ENCODE measurements at regions not wholly inside any gene's neighbourhood (a gene's known extent, or its start where the extent isn't known, plus 50 kb on each side); places are given as distances from the start of the nearest gene placed in this dataset.
A peak's percentile ranks its signal among the peaks of the same experiment; 100 is the strongest.

- Histone ChIP-seq H3K4me3 (ENCODE audit: low read length) (no peak overlapping the region), H3K9me3 (ENCODE audit: control insufficient read depth in 1 of 2, insufficient read depth in 1 of 2, low read length in 2 of 2) (no peaks in the 10 kb centered on the region), H3K4me1 (ENCODE audit: insufficient read depth, low read length) (no peaks in the 10 kb centered on the region), H3K27ac (ENCODE audit: low read depth in 1 of 2, low read length in 2 of 2) (no peak overlapping the region), H3K27me3 (ENCODE audit: control insufficient read depth in 1 of 2, insufficient read depth in 2 of 2, low read length in 2 of 2) (no peaks in the 10 kb centered on the region), H3K36me3 (ENCODE audit: insufficient read depth, low read length) (no peaks in the 10 kb centered on the region)
- peaks cover 10% of the 10 kb centered on the region for H3K27me3 Mint-ChIP-seq
- no peaks in the 10 kb centered on the region for H3K36me3 Mint-ChIP-seq (ENCODE audit: low read depth)
- H3K4me1 Mint-ChIP-seq (ENCODE audit: low read depth), result peaks cover 3% of the 10 kb centered on the region
- ATAC-seq (ENCODE audit: poor library complexity) (no peak), DNase-seq (no peak)
- no peak overlapping the region for H3K27ac Mint-ChIP-seq
- no peak overlapping the region for H3K4me3 Mint-ChIP-seq
- H3K9me3 Mint-ChIP-seq, result no peaks in the 10 kb centered on the region
- TF ChIP-seq CTCF (IDR thresholded peaks at IDR 0.05), result no peak
- intact Hi-C loops (cut with DNase I, micrococcal nuclease), result no loop called here
- ChIA-PET POLR2A (no interaction called here), CTCF (no interaction called here)
Measured at GRCh38 chrX:130529531-130529930, 127.7 kb downstream of the RBMX2 start.

- H3K27ac Mint-ChIP-seq, result no peak overlapping the region
- DNase-seq (no peak), ATAC-seq (ENCODE audit: poor library complexity) (no peak)
- Histone ChIP-seq H3K4me1 (ENCODE audit: insufficient read depth, low read length) (no peaks in the 10 kb centered on the region), H3K27me3 (ENCODE audit: control insufficient read depth in 1 of 2, insufficient read depth in 2 of 2, low read length in 2 of 2) (no peaks in the 10 kb centered on the region), H3K27ac (ENCODE audit: low read depth in 1 of 2, low read length in 2 of 2) (no peak overlapping the region), H3K36me3 (ENCODE audit: insufficient read depth, low read length) (no peaks in the 10 kb centered on the region), H3K9me3 (ENCODE audit: control insufficient read depth in 1 of 2, insufficient read depth in 1 of 2, low read length in 2 of 2) (no peaks in the 10 kb centered on the region), H3K4me3 (ENCODE audit: low read length) (no peak overlapping the region)
- intact Hi-C loops (cut with DNase I, micrococcal nuclease), result no loop called here
- no peak overlapping the region for H3K4me3 Mint-ChIP-seq
- H3K36me3 Mint-ChIP-seq (ENCODE audit: low read depth), result no peaks in the 10 kb centered on the region
- H3K27me3 Mint-ChIP-seq, result peaks cover 7% of the 10 kb centered on the region
- no peaks in the 10 kb centered on the region for H3K4me1 Mint-ChIP-seq (ENCODE audit: low read depth)
- ChIA-PET CTCF (no interaction called here), POLR2A (no interaction called here)
- no peak for TF ChIP-seq CTCF (IDR thresholded peaks at IDR 0.05)
- no peaks in the 10 kb centered on the region for H3K9me3 Mint-ChIP-seq
Measured at GRCh38 chrX:130531066-130531465, 129.3 kb downstream of the RBMX2 start.

DNA sequence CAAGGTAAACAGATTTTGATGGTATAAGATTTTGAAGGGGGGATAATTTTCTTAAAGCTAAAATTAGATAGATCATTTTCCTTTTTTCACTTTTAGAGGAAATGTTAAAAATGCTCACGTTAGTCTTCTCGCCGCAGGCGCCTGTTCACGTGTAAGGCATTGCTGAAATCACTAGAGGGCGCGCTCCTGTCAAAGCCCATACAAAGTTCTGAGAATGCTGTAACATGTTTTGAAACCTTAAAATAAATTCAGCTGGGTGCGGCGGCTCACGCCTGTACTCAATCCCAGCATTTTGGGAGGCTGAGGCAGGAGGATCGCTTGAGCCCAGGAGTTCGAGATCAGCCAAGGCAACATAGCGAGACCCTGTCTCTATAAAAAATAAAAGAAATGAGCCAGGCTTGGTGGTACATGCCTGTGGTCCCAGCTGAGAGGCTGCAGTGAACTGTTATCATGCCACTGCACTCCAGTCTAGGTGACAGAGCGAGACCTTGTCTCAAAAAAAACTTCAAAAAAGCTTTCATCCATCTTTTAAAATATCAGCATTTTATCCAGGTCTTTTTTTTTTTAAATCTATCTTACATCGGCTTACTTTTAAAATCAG, 138.0 kb downstream of the RBMX2 start:
- H3K36me3 ChIP-seq (ENCODE audit: insufficient read depth, low read length), result no peaks in the 10 kb centered on the region
- ATAC-seq (ENCODE audit: poor library complexity) (no peak), DNase-seq (peak in 9 of 14 experiments; percentile 7 to 45 (median 22))
- POLR2A ChIA-PET, result no interaction called here
- H3K4me3 Mint-ChIP-seq, result no peak overlapping the region
- no peaks in the 10 kb centered on the region for H3K9me3 Mint-ChIP-seq
- CTCF ChIA-PET, result interaction anchor here (0.7 kb wide), 2 partner anchors 12 to 377 kb away, joined by 3 read pairs; no protein-coding TSS in a partner anchor
- H3K27ac ChIP-seq (ENCODE audit: low read depth in 1 of 2, low read length in 2 of 2), result no peak overlapping the region
- no peaks in the 10 kb centered on the region for H3K36me3 Mint-ChIP-seq (ENCODE audit: low read depth)
- H3K27me3 ChIP-seq (ENCODE audit: control insufficient read depth in 1 of 2, insufficient read depth in 2 of 2, low read length in 2 of 2), result no peaks in the 10 kb centered on the region
- intact Hi-C loops (cut with DNase I, micrococcal nuclease), result loop anchor here (1.0 to 5.0 kb wide), 2 partner anchors 377 kb away; no protein-coding TSS in a partner anchor
- no peaks in the 10 kb centered on the region for H3K4me1 Mint-ChIP-seq (ENCODE audit: low read depth)
- no peaks in the 10 kb centered on the region for H3K4me1 ChIP-seq (ENCODE audit: insufficient read depth, low read length)
- H3K9me3 ChIP-seq (ENCODE audit: control insufficient read depth in 1 of 2, insufficient read depth in 1 of 2, low read length in 2 of 2), result no peaks in the 10 kb centered on the region
- peak; percentile 20 for TF ChIP-seq CTCF (IDR thresholded peaks at IDR 0.05)
- no peaks in the 10 kb centered on the region for H3K27me3 Mint-ChIP-seq
- H3K27ac Mint-ChIP-seq, result no peak overlapping the region
- no peak overlapping the region for H3K4me3 ChIP-seq (ENCODE audit: low read length)
